OCI-LY3 (cell line): ENCODE measurements at regions not wholly inside any gene's neighbourhood (a gene's known extent, or its start where the extent isn't known, plus 50 kb on each side); places are given as distances from the start of the nearest gene placed in this dataset.
"Not testable (repeated sequence)": the region's sequence is repeated elsewhere in the genome, so short reads cannot be mapped to it uniquely, and the experiment has no call there.

Source experiments
- H2AFZ ChIP-seq: fragments of 200-600, 300-600 bp; shearing (Covaris generic); 2 replicates; pipeline ENCODE4 v1.6.0; 2014; ENCODE audit warnings: antibody characterized with exemption, low read depth, low read length
- H3K27ac ChIP-seq: fragments of 200-600, 300-600 bp; sonication (generic); 2 replicates; pipeline ENCODE4 v1.5.1; 2014; ENCODE audit warnings: mild to moderate bottlenecking, low read length, moderate library complexity, mixed read lengths
- H3K27me3 ChIP-seq: fragments of 200-600, 300-600 bp; sonication (generic); 2 replicates; pipeline ENCODE4 v1.6.1; 2014; ENCODE audit warnings: low read depth, low read length, mixed read lengths
- H3K36me3 ChIP-seq: fragments of 200-600, 300-600 bp; sonication (generic); replicated peaks from 2 replicates; pipeline ENCODE3; 2014; ENCODE audit warnings: low read depth, low read length, mixed read lengths
- H3K4me1 ChIP-seq: fragments of 300-600, 200-600 bp; sonication (generic); 2 replicates; pipeline ENCODE4 v1.6.1; 2014; ENCODE audit warnings: low read length, mixed read lengths
- H3K4me2 ChIP-seq: fragments of 200-600, 300-600 bp; sonication (generic); 2 replicates; pipeline ENCODE4 v1.6.1; 2014; ENCODE audit warnings: low read length, mixed read lengths
- H3K4me3 ChIP-seq: fragments of 300-600, 200-600 bp; sonication (generic); 2 replicates; pipeline ENCODE4 v1.5.1; 2014; ENCODE audit warnings: antibody characterized with exemption, mild to moderate bottlenecking, low read length, moderate library complexity
- H3K79me2 ChIP-seq: fragments of 300-600, 200-600 bp; shearing (Covaris generic); 2 replicates; pipeline ENCODE4 v1.6.1; 2014; ENCODE audit warnings: mild to moderate bottlenecking, low read length, mixed read lengths
- H3K9ac ChIP-seq: fragments of 300-600, 200-600 bp; shearing (Covaris generic); 2 replicates; pipeline ENCODE4 v1.6.0; 2014; ENCODE audit warnings: mild to moderate bottlenecking, low read length, moderate library complexity
- H3K9me3 ChIP-seq: fragments of 200-600, 300-600 bp; shearing (Covaris generic); 2 replicates; pipeline ENCODE4 v1.6.1; 2014; ENCODE audit warnings: low read length, mixed read lengths; ENCODE audit not compliant: insufficient read depth
- H4K20me1 ChIP-seq: fragments of 200-600, 300-600 bp; sonication (generic); 2 replicates; pipeline ENCODE4 v1.6.1; 2016; ENCODE audit warnings: low read length, mixed read lengths; ENCODE audit not compliant: insufficient read depth
- EZH2phosphoT487 ChIP-seq: fragments of 200-600 bp; shearing (Covaris generic); IDR thresholded peaks from 2 replicates; pipeline ENCODE4 v1.6.1; 2018; ENCODE audit warnings: antibody characterized with exemption, mixed run types, low read depth
- TF ChIP-seq, protein P1 (sequence below): fragments of 200-600, 300-600 bp; sonication (generic); IDR thresholded peaks from 2 replicates; pipeline ENCODE4 v1.5.1; 2014; ENCODE audit warnings: antibody characterized with exemption, low read length, low read depth

DNA sequence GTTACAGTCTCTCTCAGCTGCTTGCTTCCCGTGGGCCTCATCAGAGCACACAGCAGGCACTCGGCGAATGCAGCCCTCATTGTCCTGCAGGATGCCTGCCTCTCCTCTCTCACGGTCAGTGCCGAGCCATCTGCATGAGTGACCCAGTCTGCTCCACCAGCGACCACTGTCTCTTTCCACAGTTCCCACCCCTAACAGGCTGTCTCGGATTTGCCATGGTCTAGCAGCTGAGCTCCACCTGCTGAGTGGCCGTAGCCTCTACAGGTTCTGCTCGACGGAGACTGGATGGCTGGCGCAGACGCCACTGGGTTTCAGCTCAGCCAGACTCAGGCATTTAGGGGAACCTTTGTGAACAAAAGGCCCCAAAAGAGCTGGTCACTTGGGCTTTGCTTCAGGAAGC, 209.4 kb upstream of the FOXK1 start:
- Histone ChIP-seq H3K79me2 (no peaks in the 10 kb centered on the region), H3K9ac (no peak overlapping the region), H3K4me3 (no peak overlapping the region), H3K4me1 (no peaks in the 10 kb centered on the region), H4K20me1 (no peaks in the 10 kb centered on the region), H3K9me3 (no peaks in the 10 kb centered on the region), H3K4me2 (no peak overlapping the region), H3K36me3 (no peaks in the 10 kb centered on the region), H3K27ac (no peak overlapping the region), H2AFZ (no peak overlapping the region), H3K27me3 (no peaks in the 10 kb centered on the region)
- TF ChIP-seq, protein P1, sequence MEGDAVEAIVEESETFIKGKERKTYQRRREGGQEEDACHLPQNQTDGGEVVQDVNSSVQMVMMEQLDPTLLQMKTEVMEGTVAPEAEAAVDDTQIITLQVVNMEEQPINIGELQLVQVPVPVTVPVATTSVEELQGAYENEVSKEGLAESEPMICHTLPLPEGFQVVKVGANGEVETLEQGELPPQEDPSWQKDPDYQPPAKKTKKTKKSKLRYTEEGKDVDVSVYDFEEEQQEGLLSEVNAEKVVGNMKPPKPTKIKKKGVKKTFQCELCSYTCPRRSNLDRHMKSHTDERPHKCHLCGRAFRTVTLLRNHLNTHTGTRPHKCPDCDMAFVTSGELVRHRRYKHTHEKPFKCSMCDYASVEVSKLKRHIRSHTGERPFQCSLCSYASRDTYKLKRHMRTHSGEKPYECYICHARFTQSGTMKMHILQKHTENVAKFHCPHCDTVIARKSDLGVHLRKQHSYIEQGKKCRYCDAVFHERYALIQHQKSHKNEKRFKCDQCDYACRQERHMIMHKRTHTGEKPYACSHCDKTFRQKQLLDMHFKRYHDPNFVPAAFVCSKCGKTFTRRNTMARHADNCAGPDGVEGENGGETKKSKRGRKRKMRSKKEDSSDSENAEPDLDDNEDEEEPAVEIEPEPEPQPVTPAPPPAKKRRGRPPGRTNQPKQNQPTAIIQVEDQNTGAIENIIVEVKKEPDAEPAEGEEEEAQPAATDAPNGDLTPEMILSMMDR: no peak
- TF ChIP-seq EZH2phosphoT487: no peak

GRCh38 chr7:4479367-4480039, 202.6 kb upstream of the FOXK1 start:
- no peaks in the 10 kb centered on the region for H4K20me1 ChIP-seq
- no peaks in the 10 kb centered on the region for H3K27me3 ChIP-seq
- H3K9ac ChIP-seq: no peak overlapping the region
- no peak for TF ChIP-seq EZH2phosphoT487
- TF ChIP-seq, protein P1: peak; percentile 35
- H3K79me2 ChIP-seq: no peaks in the 10 kb centered on the region
- no peak overlapping the region for H3K4me2 ChIP-seq
- H3K27ac ChIP-seq: no peak overlapping the region
- no peaks in the 10 kb centered on the region for H3K36me3 ChIP-seq
- no peak overlapping the region for H2AFZ ChIP-seq
- H3K4me1 ChIP-seq: no peaks in the 10 kb centered on the region
- H3K9me3 ChIP-seq: no peaks in the 10 kb centered on the region
- H3K4me3 ChIP-seq: no peak overlapping the region

DNA sequence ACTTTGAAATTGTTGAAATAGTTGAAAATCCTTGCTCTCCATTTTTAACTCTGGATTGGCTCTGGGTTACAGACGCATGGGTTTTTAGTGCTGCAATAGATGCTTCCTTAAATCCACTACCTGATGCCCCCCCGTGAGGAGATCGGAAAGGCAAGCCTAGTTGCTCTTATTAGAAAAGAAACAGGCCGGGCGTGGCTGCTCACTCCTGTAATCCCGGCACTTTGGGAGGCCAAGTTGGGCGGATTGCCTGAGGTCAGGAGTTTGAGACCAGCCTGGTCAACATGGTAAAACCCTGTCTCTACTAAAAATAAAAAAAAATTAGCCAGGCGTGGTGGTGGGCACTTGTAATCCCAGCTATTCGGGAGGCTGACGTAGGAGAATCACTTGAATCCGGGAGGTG, 202.0 kb upstream of the FOXK1 start:
- H3K4me3 ChIP-seq, H3K9ac ChIP-seq, H3K4me2 ChIP-seq, H3K36me3 ChIP-seq, H4K20me1 ChIP-seq, H3K4me1 ChIP-seq, H3K79me2 ChIP-seq, H3K9me3 ChIP-seq, H3K27ac ChIP-seq, H2AFZ ChIP-seq, H3K27me3 ChIP-seq: not testable (repeated sequence)

DNA sequence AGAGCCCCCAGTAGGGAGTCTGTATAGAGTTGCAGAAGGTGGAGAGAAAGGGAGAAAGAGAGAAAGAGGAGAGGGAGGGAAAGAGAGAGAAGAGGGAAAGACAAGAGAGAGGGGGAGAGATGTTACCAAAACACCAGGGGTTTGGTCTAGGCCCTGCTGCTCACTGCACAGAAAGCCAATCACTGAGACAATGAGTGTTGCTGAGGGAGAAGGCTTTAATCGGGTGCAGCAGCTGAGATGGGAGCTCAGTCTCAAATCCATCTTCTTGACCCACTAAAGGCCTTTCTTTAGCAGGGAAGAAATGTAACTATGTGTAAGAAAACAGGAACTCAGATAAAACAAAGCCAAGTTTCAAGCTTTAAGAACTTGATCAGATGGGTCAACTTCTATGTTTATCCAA, 198.2 kb upstream of the FOXK1 start:
- H4K20me1 ChIP-seq: no peaks in the 10 kb centered on the region
- TF ChIP-seq, protein P1: no peak
- no peak for TF ChIP-seq EZH2phosphoT487
- no peak overlapping the region for H3K4me3 ChIP-seq
- H3K27me3 ChIP-seq: no peaks in the 10 kb centered on the region
- H3K4me1 ChIP-seq: no peaks in the 10 kb centered on the region
- H2AFZ ChIP-seq: no peak overlapping the region
- no peak overlapping the region for H3K27ac ChIP-seq
- no peak overlapping the region for H3K9ac ChIP-seq
- H3K4me2 ChIP-seq: no peak overlapping the region
- H3K79me2 ChIP-seq: no peaks in the 10 kb centered on the region
- H3K36me3 ChIP-seq: no peaks in the 10 kb centered on the region
- no peaks in the 10 kb centered on the region for H3K9me3 ChIP-seq

- Histone ChIP-seq H3K27me3 (no peaks in the 10 kb centered on the region), H3K9ac (no peak overlapping the region), H4K20me1 (no peaks in the 10 kb centered on the region)
These were observed 197.6 kb upstream of the FOXK1 start for GRCh38 chr7:4484545-4484944.

More at GRCh38 chr7:4484545-4484944, 197.6 kb upstream of the FOXK1 start:
- Histone ChIP-seq H3K36me3 (no peaks in the 10 kb centered on the region), H3K4me3 (no peak overlapping the region), H2AFZ (no peak overlapping the region), H3K79me2 (no peaks in the 10 kb centered on the region), H3K4me1 (no peaks in the 10 kb centered on the region), H3K9me3 (no peaks in the 10 kb centered on the region), H3K4me2 (no peak overlapping the region), H3K27ac (no peak overlapping the region)
- no peak for TF ChIP-seq EZH2phosphoT487
- TF ChIP-seq, protein P1: no peak
